ENCODE measurements at regions not wholly inside any gene's neighbourhood (a gene's known extent, or its start where the extent isn't known, plus 50 kb on each side); places are given as distances from the start of the nearest gene placed in this dataset.
"Not testable (repeated sequence)": the region's sequence is repeated elsewhere in the genome, so short reads cannot be mapped to it uniquely, and the experiment has no call there.

DNA sequence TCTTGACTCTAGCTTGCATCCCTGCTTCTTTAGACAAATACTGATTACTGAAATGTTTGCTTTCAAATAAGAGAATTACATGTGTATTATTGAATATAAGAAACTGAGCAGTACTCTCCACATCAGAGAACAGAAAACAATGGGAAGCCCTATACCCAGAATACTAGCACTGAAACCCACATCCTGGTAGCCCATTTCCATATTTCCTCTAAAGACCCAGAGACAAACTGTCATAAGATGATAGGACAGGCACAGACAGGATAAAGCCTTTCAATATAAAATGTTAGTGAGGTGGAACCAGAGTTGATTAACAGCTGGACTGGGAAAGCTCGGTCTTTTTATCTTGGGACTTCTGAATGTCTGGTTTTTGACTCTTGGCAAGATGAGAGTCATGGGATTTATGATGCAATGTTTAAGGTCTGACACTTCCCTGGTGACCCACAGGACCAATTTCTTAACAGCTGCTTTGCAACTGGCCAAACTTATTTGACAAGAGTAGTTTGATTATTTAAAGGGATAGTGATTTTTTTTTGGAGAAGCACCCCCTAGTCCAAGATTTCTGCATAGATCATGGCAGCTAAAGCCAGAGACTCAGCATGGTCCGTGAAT lies 166.9 kb upstream of the ATXN7L3B start:
- peak; percentile 2 for DNase-seq (ENCODE audit: low read depth)

DNA sequence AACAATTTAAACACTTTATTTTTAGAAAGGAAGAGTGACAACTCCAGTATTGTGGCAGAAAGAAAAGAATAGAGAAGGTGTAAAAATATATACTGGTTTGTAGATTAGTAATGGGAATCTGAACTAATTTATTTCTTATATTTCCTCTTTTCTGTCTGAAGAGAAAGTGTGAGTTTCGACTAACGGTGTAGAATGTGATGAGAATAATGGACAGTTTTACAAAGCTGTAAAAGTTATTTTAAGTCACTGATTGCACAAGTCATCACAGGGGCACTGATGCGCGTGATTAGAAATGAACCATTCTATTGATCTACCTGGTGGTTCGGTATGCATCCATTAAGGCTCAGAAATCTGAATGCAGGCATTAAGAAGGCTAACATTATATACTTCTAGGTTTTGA lies 158.5 kb upstream of the ATXN7L3B start:
- DNase-seq (ENCODE audit: low read depth), result no peak

DNA sequence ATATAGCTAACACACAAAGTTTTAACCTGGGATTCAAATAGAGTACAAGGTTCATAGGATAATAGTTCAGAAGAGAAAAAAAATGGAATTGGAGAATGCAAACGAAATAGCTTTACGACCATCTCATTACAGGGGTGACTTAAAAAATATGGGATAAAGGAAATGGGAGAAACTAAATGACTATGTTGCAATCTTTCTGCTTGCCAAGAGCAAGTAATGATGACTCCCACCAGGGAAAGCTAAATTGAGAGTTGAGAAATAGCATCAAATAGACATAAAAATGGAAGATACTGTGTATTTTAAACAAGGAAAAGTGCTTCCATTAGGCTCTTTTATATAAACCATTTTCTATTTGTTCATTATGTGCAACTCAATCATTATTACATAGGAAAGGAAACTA lies 155.7 kb upstream of the ATXN7L3B start:
- DNase-seq (ENCODE audit: low read depth), result peak; percentile 21

DNA sequence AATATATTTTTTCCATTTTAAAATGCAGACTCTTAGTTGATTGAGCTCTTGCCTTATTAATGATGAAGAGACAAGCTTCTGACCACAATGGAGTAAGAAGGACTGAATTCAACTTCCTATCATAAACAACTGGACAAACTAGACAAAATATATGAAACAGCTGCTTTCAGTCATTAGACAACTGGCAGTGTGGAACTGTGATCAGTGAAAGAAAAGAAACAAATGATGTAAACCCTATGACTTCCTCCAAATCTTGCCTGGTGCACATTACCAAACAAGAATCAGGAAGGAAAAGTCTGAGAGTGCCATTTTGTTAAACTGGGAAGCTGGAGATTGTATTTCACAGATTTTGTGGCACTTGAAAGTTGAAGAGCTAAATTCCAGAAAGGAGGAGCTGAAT lies 154.7 kb upstream of the ATXN7L3B start:
- no peak for DNase-seq (ENCODE audit: low read depth)

DNA sequence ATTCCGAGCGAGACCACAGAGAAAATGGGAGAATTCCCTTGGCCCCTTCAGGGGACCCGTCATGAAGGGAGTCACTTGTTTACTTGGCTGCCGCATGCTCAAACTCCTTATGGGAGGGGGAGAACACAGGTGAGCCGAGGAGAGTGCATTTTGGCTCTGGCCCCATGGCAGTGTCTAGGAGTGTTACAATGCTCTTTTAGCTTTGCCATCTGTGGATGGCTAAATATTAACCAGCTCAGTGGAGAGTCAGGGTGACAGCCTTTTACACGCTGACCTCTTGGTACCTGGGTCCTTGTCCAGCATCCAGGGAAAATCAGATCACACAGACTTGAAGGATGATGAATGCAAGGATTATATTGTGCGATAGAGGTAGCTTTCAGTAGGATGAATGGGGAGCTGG lies 146.4 kb upstream of the ATXN7L3B start:
- DNase-seq (ENCODE audit: low read depth), result no peak

DNA sequence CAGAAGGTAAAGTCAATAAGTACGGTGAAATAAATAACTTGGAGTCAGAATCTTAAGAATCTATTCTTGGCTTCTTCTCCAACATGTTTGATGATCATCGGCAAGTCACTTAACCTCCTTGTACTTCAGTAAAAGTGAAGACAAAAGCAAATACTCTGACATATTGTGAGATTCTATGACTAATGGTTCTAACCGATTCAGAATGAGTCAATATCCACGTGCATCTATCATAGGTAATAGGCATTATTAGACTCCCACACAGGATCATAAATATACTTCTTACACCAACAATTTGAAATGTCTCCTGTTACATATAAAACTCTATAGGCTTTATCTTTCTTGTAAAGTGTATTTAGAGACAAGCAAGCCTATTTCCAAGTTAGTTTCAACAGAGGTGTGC lies 144.4 kb upstream of the ATXN7L3B start:
- DNase-seq (ENCODE audit: low read depth), result no peak

DNA sequence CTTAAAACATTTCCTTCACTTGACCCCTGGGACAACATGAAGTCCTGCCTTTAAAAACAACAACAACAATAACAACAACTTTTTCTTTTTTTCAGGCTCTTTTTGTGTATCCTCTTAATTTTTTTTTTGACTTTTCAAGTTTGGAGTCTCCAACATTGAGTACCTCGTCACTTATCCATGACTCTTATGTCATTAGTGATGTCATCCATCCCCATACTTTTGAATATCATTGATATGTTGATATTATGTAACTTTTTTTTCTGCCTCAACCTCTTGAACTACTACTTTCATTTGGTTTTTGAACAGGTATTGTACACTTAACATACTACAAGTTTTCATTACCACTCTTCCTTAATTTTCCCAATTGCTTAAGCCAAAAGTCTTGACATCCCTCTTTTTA lies 143.0 kb upstream of the ATXN7L3B start:
- no peak for DNase-seq (ENCODE audit: low read depth)

DNA sequence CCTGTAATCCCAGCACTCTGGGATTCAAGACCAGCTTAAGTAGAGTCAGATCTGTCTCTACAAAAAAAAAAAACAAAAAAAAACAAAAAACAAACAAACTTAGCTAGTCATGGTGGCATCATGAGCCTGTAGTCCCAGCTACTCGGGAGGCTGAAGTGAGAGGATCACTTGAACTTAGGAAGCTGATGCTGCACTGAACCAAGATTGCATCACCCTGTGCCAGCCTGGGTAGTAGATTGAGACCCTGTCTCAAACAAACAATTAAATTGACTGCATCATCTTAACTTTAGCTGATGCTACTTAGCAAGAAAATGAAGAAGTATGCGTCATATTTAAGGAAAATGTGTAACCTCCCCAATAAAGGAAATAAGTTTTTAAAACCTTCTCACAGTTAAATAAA lies 136.6 kb upstream of the ATXN7L3B start:
- no peak for DNase-seq (ENCODE audit: low read depth)

DNA sequence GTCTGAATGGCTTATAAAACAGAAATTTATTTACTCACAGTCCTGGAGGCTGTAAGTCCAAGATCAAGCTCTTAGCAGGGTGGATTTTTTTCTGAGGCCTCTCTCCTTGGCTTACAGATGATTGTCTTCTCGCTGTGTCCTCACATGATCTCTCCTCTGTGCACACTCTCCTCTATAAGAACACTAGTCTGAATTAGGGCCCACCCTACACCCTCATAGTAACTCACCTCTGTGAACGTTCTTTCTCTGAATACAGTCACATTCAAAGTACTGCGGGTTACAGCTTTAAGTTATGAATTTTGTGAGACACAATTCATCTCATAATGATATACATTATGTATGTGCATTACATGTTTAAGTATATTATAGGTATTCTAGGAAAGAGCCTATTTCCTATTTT lies 135.7 kb upstream of the ATXN7L3B start:
- DNase-seq (ENCODE audit: low read depth), result no peak

DNA sequence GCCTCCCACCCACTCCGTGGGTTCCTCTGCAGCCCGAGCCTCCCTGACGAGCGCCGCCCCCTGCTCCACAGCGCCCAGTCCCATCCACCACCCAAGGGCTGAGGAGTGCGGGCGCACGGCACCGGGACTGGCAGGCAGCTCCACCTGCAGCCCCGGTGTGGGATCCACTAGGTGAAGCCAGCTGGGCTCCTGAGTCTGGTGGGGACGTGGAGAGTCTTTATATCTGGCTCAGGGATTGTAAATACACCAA lies 134.5 kb upstream of the ATXN7L3B start:
- not testable (repeated sequence) for DNase-seq (ENCODE audit: low read depth)

DNA sequence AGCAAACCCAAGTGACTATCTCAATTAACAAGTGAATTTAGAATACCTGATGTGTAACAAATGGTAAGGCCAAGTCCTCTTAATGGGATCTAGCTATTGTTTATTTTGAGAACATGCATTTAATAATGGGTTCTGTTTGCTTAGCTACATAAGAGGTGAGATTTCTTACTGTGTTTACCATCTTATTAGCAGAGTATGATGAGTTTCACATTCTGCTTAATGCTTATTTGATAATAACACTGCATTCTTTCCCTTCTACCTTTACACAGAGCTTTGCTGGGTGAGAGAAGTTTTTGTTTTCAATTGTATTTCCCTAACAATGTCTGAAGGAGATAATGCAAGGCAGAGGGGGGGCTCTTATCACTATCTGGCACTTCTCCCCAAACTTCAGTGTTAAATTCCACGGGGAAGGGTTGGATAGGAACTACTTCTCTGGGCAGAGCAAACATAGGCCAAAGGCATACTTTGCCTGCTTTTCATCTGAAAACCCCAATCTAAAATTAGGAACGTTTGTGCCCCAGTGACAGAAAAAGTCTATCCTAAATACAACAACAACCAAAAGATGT lies 129.0 kb upstream of the ATXN7L3B start:
- DNase-seq (ENCODE audit: low read depth), result no peak

DNA sequence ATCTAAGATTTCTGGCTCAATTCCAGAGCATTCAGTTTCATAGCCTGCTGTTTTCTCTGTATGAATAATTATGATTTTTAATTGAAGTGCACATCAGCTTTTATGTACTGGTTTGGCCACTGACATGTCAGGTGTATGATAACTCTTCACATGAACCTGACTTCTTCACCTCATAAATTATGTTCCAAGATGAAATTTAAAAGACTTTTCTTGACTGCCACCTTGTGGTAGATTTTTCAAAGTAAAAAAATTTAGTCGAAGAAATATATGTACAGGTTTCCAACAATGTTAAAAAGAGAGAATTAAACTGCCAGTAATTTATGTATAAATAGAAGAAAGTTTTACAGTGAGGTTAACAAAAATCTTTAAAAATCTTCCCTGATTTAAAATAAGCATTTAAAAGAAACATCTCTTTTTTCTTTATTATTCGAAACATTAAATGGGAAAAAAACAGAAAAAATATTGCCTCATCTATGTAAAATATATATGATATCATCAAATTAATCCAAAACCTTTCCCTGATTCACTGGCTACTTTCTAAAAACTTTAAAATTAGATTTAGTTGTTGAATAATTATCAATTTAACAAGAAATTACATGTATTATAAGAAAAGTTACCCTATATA lies 124.9 kb upstream of the ATXN7L3B start:
- peak; percentile 15 for DNase-seq (ENCODE audit: low read depth)

DNA sequence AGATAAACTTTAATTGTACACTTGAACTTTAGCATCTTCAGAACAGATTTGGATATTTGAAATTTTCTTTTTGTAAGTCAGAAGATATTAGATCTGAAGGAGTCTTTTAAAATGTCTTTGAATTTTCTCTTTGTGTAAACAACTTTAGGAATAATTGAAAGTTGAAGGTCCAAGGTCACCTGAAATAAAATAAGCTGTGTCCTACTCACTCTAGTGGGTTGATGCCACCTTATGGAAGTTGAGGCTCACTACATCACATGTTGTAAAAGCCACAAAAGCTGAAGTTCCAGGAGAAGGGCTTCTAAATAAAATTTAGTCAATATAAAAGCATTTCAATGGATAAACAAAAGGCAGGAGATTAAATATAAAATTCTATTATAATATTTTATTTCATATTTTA lies 122.0 kb upstream of the ATXN7L3B start:
- peak; percentile 38 for DNase-seq (ENCODE audit: low read depth)

DNA sequence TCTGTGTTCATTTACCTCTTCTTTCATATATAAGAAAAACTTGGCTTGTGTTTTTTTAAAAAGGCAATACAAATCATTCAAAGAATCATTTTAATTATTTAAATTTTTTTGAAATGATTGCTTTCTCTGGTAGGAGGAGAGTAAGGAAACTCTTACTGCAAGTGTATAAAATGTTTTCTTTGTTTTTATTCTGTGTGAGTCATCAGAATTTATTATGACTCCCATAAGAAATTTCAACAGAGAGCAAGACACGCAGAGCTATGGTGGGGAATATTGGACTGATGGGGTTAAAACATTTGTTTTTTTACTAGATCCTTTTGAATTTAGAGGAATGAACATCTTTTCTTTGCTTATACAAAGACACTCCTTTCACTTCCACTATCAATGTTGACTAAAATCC lies 119.1 kb upstream of the ATXN7L3B start:
- no peak for DNase-seq (ENCODE audit: low read depth)

DNA sequence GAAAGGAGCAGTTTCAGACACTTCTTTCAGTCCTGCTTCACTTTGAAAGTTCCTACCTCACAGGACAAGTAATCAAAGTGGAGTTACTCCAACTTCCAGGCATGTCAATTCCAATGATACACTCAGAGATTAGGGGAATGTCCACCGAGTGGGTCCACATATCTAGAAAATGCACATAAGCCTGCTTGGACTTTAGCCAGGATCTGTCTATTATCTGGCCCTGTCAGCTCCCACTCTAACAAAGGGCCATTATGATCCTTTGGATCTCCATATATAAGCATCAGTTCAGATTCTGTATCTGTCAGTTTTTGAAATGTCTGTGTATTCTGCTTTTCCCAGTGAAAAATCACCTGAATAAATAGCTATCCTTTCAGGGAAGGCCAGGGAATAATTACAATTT lies 112.9 kb upstream of the ATXN7L3B start:
- DNase-seq (ENCODE audit: low read depth), result no peak

DNA sequence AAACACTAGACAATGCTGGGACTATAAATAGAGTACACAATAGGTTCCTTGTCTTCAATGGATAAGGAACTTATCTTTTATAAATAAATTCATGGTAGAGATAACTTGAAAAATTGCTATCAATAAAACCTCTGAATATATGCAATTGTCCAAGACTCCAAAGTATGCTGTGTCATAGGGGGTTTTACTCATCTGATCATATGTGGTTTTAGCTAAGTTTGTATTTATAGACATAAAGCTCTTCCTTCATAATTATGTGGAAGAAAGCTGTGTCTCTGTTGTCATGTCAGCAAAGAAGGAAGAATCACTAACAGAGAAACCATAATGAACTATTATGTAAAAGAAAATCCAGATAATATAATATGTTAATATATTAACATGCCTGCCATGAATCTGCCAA lies 111.5 kb upstream of the ATXN7L3B start:
- no peak for DNase-seq (ENCODE audit: low read depth)

DNA sequence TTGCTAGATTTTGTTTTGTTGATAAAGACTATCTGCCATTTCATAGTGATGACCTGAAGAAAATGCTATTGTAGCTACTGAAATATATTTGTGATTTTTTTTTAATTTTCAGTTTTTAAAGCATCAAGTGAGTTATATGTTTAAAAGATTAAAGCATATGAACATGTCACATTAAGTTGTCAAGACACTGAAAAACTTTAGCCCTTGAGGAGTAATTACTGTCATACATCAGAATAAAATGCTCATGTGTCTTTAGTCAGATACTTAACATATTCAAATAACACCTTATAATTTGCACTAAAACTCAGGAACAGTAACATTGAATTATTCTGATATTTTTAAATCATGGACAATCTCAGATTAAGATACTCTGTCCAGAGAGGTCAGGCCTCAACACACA lies 108.1 kb upstream of the ATXN7L3B start:
- no peak for DNase-seq (ENCODE audit: low read depth)

DNA sequence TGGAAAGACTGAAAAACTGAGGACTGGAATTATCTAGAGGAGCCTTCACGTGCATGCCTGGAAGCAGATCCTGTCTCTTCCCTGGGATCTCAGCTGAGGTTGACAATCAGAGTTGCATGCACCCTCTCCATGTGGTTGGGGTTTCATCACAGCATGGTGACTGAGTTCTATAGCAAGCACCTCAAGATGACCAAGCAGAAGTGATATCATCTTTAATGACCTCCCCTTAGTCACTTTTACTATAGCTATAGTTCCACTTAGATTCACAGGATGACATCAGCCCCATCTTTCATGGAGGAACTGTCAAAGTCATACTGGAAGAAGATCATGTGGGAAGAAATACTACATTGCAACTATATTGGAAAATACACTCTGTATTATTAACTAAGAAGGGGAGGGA lies 105.8 kb upstream of the ATXN7L3B start:
- no peak for DNase-seq (ENCODE audit: low read depth)

DNA sequence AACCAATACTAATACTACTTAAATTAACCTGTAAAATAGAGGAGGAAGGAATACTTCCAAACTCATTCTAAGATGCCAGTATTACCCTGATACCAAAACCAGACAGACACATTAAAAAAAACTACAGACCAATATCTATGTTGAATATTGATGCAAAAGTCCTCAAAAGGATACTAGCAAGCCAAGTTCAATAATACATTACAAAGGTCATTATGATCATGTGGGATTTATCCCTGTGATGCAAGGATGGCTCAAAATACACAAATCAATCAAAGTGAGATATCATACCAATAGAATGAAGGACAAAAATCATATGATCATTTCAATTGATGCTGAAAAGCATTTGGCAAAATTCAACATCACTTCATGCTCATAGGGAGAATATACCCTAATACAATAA lies 97.2 kb upstream of the ATXN7L3B start:
- DNase-seq (ENCODE audit: low read depth), result no peak

DNA sequence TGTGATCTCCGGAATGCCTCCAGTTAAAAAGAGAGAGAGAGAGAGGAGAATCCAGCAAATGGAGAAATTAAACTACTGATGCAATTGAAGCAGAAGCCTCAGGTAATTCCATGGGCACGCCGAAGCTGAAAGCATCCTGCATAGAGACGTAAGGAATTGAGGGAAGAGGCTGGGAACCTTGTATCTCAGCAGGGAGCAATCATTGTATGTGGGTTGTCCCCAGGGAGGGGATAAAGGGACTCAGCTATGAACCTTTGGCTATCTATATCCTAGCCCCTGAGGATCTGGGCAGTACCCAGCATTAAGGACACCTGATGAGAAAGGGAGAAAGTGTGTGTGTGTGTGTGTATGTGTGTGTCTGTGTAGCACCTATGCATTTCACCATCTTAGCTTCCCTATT lies 95.8 kb upstream of the ATXN7L3B start:
- DNase-seq (ENCODE audit: low read depth), result no peak

DNA sequence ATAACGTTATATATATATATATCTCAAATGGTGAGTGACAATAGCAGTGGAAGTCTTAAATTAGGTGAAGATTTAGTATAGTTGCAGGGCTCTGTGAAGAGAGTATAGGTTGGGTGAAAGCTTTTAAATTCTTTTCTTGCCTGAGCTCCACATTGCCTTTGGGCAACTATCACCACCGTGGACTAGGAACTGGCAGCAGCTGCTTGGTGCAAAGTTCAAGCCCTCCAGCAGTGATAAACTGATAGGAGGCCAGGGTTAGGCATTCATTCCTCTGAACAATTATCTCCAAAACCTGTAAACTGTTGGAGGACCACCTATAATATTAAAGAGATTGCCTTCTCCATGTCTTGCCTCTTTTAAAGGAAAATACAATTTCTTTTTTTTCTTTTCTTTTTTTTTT lies 91.2 kb upstream of the ATXN7L3B start:
- no peak for DNase-seq (ENCODE audit: low read depth)

DNA sequence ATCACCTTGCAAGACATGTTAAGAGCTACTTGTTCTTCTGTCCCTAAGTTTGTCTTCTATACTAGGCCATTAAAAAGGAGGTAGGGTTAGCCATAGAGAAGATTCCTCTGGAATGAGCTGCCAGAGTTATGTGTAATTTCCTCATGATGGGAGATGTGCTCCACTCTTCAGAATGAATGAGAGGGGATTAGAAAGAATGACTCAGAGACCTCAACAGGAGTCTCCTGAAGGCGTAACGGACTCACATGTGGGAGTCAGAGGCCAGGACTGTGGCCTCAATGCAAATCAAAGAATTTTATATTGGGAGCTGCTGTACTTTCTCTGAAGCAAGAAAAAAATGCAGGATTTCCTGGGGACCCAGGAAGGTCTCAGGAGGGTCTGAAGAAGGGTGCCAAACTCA lies 87.8 kb upstream of the ATXN7L3B start:
- peak; percentile 56 for DNase-seq (ENCODE audit: low read depth)

DNA sequence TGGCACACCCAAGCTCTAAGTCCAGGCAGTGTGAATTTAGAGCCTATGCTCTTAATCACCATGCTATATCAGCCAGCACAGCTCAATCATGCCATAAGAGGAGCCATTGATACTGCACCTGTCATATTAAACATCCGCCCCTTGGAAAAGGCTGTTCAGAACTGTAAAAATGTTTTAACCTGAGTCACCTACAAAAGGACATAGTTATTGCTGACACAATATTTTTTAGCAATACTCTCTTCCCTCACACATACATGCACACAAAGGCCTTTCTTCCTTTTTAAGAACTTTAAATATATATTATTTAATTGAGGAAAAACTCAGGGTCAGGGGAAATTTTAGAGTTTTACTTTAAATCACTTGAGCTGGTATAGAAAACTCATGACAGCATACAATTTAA lies 83.5 kb upstream of the ATXN7L3B start:
- DNase-seq (ENCODE audit: low read depth), result no peak

DNA sequence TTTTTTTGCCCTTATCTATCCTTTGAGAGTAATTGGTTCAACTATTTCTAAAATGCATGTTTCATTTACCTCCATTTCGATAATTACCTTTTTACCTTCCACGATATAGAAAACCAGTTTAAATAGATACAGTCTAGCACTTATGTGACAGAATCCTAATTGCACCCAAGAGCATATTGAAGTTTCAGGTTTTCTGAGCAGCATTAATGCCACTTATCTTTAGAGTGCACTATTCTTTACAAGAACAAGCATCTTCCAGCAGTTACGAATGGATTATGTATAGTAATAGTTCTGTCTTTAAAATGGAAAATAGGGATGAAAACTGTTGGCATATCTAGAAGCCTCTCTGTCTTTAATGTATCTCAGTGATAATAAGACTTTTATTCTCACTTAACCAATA lies 82.2 kb upstream of the ATXN7L3B start:
- DNase-seq (ENCODE audit: low read depth), result no peak

All from renal cortical epithelial cell (primary cell).